Testis (tissue), 2 donors: ENCODE measurements at regions not wholly inside any gene's neighbourhood (a gene's known extent, or its start where the extent isn't known, plus 50 kb on each side); places are given as distances from the start of the nearest gene placed in this dataset.

Source experiments
- CTCF ChIP-seq, 3 experiments: fragments of 450-650 bp in 2 of 3; fragments of 200-600 bp in 1 of 3; sonication (generic) in 1 of 3; IDR thresholded peaks; one replicate each; pipeline ENCODE4 v1.5.1; 2016 to 2019; ENCODE audit warnings: antibody characterized with exemption in 3 of 3, mild to moderate bottlenecking in 2 of 3, moderate library complexity in 1 of 3
- POLR2A ChIP-seq: fragments of 450-650 bp; IDR thresholded peaks from one replicate; pipeline ENCODE4 v1.6.1; 2017; ENCODE audit warnings: antibody characterized with exemption, mild to moderate bottlenecking, moderate library complexity

DNA sequence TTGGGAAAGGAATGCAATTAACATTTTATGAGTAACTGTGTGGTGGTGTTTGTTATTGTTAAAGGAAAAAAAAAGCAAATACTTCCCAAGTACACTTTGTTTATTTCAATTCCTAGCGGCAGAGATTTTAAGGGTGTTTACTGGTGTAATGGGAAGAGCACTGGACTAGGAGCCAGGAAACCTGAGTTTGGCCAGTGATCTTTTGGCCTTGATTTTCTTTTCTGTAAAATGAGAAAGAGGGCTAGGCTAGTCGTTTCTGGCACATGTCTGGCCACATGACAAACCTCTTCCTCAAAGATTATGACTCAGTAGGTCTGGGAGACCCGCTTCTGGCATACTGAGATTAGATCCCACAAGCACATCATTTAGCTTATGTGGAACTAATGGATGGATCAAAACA is 428.1 kb upstream of the NOX3 start:
- TF ChIP-seq CTCF (IDR thresholded peaks at IDR 0.05) = no peak
- TF ChIP-seq POLR2A = no peak
